ENCODE measurements at regions not wholly inside any gene's neighbourhood (a gene's known extent, or its start where the extent isn't known, plus 50 kb on each side); places are given as distances from the start of the nearest gene placed in this dataset.
A peak's percentile ranks its signal among the peaks of the same experiment; 100 is the strongest.

DNA sequence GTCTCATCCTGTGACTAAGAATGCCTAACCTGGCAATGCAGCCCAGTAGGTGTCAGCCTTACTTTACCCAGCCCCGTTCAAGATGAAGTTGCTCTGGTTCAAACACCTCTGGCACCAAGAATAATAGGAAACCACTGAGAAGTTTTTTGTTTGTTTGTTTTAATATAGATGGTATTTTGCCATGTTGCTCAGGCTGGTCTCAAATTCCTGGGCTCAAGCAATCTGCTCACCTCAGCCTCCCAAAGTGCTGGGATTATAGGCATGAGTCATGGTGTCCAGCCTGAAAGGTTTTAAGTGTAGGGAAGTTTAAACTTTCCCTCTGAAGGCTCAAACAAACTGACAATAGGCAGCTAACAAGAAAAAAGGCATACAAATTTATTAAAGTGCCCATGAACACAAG is 51.2 kb upstream of the ABCC4 start:
- DNase-seq: no peak

DNA sequence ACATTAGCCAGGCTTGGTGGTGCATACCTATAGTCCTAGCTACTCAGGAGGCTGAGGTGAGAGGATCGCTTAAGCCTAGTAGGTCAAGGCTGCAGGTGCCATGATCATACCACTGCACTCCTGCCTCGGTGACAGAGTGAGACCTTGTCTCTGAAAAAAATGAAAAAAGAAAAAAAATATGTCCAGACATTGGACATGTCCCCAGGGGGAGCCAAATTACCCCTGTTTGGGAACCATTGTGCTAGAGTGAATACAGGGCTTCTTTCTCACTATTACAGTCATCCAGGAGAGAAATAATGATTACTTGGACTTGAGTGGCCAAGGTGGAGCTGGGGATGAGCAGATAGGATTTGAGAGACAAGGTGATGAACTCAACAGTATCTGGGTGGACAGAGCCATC is 52.9 kb upstream of the ABCC4 start:
- DNase-seq: no peak

DNA sequence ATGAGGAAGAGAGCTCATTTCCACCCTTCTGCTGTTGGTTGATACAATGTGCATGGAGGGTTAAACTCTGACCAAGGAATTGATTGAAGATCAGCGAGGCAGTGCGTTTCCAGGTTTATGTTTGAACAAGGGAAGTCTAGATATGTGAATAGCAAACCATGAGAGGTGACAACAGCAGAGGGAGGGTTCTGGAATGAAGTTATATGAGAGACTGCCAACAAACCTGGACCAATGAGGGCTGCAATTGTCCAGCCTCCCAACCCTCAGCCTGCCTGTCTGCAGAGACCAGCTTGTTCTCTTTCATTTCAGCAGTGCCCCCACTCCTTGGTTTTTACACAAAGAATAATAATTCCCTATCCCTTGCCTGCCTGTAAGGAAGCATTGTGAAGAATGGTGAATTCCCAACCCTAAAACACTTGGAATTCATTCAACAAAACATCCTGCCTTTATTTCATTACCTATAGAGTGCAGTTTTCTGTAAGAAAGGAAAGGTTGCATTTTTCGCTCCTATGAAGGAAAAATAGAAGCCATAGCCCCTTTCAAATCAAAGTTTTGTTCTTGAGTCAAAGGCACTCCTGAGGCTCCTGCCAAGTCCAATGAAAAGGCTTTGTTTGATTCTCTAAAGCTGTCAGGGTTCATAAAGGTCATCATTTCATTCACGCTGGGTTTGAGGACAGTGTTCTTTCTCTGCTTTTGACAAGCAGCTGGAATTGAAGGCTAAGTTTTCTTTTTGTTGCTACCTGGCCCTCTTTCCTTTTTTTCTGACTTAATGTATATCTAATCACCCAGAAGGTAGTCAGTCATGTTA is 53.6 kb upstream of the ABCC4 start:
- DNase-seq: no peak

DNA sequence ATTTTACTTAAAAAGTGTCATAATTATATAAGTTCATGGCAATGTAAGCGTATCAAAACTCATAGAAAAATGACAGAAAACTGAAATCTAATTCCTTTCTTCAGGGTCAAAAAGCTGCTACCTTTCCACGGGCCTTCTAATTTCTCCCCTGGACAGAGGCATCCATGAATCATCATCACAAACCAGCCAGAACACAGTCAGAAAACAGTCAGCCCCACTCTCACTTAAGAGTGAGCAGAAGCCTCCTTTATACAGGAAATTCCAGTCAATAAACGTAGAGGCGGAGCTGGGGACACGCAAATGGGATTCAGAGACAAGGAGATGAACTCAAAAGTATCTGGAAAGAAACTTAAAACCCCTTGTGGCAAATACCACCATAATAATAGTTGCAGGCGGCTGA is 54.2 kb upstream of the ABCC4 start:
- DNase-seq: no peak

DNA sequence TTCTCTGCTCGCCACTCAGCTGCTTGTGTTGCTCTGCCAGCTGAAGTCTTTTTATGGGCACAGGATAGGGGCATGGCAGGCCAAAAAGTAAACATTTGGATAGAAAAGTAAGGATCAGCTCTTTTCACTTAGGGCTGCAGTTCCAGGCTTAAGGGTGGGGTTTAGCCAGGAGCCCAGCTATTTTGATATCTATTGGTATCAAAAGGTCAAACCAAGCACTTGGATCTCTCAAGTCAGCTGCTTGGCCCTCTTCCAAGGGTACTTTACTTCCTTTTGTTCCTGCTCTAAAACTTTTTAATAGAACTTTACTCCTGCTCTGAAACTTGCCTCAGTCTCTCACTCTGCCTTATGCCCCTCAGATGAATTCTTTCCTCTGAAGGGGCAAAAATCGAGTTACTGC is 55.7 kb upstream of the ABCC4 start:
- DNase-seq: no peak

DNA sequence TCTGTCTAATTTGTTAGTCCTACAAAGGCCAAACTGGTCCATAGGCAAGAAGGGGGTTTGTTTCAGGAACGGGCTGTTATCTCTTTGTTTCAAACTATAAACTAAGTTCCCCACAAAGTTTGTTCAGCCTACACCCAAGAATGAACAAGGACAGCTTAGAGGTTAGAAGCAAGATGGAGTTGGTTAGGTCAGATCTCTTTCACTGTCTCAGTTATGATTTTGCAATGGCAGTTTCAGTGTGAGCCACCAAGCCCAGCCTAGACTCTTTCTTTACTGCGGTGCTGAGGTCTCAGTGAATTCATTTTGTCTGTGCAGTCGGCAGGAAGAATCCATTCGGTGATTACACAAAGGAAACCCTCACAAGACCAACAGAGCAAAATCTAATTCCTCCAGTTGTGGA is 56.6 kb upstream of the ABCC4 start:
- DNase-seq: no peak

DNA sequence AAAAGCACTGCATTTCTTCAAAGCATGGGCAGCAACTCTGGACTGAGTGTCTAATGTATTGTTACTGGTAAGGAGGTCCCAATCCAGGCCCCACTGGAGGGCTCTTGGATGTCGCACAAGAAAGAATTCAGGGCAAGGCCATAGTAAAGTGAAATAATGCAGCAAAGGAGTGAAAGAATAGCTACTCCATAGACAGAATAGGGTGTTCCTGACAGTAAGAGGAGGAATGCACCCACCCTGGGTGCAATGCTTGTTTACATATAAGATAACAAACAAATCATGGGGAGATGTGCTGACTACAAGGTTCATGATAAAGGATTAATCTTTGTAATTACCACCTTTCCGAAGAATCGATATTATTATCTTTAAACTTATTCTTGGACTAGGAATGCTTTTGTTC is 58.8 kb upstream of the ABCC4 start:
- DNase-seq: no peak

DNA sequence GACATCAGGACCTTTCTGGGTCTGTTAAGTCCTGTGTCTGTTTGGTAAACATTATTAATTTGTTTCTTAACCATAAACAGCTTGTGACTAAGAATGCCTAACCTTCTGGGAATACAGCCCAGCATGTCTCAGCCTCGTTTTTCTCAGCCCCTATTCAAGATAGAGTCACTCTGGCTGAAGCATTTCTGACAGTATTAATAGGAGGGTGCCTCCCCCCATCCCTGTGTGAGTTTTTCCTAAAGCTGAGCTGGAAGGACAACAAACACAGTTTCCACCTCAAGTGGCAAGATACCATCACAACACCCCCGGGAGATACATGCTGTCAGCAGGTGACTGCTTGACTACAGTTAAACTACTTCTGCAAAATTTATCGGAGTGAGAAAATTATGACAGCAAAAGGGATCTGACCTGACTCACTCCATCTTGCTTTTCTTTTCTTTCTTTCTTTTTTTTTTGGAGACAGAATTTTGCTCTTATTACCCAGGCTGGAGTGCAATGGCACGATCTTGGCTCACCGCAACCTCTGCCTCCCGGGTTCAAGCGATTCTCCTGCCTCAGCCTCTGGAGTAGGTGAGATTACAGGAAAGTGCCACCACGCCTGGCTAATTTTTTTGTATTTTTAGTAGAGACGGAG is 59.3 kb upstream of the ABCC4 start:
- no peak for DNase-seq

DNA sequence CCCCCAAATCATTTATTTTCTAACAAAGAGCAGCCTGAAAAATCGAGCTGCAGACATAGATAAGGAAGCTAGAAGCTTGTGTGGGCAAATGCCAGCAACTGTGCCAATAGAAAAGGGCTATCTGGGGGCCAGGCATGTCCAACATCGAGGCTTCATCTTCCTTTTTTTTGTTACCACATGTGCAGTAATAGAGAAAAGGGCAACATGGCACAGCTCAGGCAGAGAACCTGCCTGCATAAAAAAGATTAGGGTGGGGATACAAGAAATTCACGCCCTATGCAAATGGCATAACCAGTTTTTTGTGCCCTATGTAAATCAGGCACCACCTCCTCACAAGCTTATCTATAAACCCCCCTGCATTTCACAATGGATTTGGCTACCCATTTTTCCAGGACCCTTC is 60.4 kb upstream of the ABCC4 start:
- DNase-seq: no peak

DNA sequence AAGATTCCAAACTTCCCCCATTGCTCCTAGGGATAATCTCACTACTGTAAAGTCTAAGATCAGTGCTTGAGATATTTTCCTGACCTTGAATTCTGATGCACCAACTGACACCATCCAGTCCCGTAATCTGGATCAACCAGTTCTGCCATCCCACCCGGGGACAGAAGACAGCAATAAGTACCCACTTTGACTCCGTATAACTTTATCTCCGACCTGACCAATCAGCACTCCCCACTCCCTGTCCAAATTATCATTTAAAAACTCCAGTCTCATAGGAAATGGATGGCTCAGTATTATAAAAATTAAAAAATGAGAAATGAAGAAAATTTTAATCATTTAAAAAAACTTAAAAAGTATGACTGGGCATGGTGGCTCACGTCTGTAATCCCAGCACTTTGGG is 61.4 kb upstream of the ABCC4 start:
- DNase-seq: no peak

DNA sequence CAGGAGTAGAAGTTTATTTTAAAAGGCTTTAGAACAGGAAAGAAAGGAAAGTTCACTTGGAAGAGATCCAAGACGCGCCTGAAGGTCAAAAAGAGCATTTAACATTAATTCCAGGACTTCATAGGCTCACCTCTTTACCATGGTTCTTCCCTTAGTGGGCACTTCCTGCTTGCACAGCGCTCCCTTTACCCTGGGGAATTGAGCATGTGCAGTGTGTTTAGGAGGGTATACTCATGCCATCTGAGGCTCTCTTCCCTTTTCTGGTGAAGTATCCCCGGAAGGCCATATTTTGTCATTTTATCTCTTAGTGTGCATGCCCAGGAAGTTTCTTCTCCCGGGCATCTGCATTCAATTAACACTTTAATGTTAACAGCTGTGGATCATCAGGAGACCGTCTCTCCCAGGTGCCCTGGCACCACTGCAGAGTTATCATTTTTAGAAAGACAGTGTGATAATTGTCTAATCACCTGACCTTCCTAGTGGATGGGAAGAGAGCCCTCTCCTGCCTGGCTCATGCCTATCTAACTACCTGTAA is 66.1 kb upstream of the ABCC4 start:
- DNase-seq: no peak

DNA sequence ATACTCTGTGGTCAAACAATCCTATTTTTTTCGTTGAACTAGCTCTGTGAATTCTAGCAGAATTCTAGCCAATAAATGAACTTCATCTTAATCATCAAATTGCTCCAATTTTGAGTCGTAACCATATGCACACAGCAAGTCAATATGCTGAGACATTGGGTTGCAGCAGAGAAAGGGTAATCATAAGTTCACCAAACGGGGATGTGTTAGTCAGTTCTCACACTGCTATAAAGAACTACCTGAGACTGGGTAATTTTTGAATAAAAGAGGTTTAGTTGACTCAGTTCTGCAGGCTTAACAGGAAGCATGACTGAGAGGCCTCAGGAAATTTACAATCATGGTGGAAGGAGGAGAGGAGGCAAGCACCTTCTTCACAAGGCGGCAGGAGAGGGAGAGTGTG is 67.7 kb upstream of the ABCC4 start:
- no peak for DNase-seq

DNA sequence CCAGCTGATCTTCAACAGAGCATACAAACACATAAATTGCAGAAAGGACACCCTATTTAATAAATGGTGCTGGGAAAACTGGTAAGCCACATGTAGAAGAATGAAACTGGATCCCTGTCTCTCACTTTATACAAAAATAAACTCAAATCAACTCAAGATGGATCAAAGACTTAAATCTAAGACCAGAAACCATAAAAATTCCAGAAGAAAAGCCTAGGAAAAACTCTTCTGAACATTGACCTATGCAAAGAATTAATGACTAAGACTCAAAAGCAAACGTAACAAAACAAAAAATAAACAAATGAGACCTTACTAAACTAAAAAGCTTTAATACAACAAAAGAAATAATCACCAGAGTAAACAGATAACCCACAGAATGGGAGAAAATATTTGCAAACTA is 74.5 kb upstream of the ABCC4 start:
- no peak for DNase-seq

DNA sequence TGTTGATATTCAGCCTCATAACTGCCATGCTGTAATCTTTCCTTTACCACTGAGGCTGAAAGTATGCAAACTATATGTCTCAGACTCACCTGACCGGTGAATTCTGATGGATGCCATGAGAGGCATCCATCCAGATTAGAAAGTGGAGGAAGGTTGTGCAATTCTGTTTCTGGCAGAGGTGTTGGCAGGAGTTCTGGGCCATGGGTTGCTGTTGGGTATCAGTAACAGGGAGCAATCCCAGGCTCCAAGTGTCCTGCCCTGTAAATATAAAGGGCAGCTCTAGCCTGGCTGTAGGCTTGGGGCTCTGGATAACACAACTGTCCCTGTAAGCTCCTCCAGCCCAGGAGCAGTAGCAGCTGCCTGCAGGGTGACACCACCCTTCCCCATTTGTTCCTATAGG is 77.4 kb upstream of the ABCC4 start:
- DNase-seq: no peak

DNA sequence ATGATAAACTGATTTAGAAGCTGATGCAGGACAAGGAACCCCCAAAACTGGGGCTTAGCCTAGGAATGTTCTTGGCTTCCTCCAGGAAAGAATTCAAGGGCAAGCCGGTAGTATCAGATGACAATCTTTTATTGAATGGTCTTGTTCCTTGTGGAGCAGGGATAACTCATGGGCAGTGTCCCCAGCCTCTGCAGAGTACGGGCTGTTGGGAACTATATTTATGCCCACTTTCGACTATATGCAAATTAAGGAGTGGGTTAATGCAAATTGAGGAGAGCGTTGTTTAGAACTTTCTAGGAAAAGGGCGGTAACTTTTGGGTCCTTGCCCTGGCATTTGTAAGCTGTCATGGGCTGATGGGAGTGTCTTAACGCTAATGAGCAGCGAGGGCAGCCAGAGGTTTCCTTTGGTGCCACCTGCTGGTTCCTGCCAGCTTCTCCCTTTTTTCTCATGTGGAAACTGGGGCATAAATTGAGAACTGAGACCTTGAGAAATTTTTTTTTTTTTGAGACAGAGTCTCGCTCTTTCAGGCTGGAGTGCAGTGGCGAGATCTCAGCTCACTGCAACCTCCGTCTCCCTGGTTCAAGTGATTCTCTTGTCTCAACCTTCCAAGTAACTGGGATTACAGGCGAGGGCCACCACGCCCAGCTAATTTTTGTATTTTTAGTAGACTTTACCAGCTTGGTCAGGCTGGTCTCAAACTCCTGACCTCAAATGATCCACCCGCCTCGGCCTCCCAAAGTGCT is 79.4 kb upstream of the ABCC4 start:
- DNase-seq: peak; percentile 68

DNA sequence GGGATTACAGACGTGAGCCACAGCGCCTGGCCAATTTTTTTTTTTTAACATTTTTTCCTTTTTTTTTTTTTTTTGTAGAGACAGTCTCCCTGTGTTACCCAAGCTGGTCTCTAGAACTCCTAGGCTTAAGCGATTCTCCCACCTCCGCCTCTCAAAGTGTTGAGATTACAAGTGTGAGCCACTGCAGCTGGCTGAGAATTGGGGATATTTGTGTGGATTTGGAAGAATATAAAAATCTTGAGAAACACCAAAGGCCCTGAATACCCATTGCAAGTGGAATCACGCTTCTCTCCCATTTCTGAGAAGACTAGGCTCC is 79.9 kb upstream of the ABCC4 start:
- DNase-seq: no peak

DNA sequence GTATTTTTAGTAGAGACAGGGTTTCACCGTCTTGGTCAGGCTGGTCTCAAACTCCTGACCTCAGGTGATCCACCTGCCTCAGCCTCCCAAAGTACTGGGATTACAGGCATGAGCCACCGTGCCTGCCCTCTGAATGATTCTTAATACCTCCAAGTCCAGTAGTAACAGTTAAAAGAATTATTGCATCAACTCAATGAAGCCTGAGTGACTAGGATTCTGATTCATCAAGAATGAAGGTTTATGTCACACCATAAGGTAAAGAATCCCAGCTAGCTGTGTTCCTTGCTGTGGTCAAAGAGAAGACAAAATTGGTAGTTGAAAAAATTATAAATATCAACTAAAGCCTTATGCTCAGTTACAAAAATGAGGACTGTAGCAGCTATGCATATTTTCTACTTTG is 81.2 kb upstream of the ABCC4 start:
- no peak for DNase-seq

DNA sequence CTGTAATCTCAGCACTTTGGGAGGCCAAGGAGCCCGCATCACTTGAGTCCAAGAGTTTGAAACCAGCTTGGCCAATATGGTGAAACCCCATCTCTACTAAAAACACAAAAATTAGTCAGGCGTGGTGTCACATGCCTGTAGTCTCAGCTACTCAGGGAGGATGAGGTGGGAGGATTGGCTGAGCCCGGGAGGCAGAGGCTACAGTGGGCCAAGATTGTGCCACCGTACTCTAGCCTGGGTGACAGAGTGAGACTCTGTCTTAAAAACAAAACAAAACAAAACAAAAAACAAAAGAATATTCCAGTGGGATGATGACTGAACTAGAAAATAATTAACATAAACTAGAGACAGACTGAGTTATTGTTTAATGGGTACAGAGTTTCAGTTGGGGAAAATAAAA is 81.7 kb upstream of the ABCC4 start:
- DNase-seq: no peak

DNA sequence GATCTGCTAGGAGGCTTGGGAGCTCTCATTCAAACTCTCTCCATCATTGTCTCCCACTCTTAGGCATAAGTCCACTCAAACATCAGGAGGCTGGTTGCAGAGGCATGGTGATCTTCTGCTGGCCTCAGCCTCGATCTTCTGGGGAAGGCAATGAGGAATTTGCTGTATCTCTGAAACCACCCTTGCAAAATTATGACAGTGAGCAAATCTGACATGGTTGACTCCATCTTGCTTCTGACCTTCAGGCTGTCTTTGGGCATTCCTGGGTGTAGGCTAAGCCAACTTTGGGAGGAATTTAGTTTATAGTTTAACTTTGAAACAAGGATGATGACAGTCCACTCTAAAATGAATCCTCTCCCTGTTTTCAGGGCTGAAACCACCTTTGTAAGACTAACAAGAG is 84.1 kb upstream of the ABCC4 start:
- no peak for DNase-seq

DNA sequence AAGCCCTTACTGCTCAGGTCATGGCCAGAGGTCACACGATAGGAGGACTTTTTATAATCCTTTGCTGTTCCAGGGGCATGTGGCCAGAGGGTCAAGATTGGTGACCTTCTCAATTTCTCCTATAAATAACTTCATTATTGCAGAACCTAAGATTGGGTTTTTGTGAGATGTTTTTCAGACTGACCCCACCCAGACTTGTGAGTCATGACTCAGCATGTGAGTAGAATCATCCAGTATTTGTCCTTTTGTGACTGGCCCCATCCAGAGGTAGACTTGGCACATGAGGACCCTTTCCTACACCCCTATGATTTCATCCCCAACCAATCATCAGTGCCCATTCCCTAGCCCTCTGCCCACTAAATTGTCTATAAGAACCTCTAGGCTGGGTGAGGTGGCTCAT is 84.5 kb upstream of the ABCC4 start:
- DNase-seq: no peak

DNA sequence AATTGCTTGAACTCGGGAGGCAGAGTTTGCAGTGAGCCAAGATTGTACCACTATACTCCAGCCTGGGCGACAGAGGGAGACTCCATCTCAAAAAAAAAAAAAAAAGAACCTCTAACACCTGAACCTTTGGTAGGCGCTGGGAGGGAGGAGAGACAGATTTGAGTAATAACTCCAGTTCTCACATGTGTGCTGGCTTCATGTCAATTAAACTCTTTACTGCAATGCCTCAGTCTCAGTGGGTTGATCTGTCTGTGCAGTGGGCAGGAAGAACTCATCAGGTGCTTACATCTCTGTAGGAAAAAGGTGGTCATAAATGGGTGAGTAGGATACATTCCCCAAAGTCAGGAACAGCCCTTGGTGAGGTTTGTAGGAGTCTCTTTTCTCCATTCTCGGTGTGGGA is 85.1 kb upstream of the ABCC4 start:
- DNase-seq: no peak

DNA sequence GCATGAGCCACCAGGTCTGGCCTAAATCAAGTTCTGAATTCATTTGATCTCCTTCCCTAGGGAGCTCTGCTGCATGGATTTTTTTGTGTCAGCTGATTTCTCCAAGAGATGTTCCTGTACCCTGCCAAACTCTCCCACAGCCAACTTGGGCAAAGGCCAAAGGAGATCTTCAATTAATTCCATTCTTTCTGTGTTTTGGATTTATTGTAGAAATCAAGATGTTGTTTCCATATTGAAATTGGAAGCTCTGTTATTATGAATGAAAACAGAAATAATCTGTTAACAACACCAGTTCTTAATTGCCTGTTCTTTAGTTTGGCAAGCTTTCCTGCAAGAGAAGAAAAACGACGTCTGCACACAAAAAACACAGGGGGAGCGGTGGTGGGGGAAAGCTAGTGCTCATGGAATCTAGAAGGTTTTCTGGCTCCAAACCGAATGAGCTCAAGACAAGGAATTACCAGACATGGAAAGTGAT is 86.5 kb upstream of the ABCC4 start:
- peak; percentile 61 for DNase-seq

DNA sequence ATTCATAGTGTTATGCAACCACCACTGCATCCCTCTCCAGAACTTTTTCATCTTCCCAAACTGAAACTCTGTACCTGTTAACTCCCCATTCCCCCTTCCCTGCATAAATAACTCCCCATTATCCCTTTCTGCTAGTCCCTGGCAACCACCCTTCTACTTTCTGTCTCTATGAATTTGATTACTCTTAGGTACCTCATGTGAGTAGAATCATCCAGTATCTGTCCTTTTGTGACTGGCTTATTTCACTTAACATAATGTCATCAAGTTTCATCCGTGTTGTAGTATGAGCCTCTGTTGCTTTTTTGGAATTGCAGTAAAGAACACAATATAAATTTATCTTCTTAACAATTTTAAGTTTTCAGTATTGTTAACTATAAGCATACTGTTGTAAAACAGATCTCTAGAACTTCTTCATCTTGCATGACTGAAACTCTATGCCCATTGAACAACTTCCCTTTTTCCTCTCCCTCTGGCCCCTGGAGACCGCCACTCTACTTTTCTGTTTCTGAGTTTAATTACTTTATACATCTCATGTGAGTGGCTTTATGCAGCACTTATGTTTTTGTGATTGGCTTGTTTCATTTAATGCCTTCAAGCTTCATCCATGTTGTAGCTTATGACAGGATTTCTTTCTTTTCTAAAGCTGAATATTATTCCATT is 87.3 kb upstream of the ABCC4 start:
- no peak for DNase-seq

DNA sequence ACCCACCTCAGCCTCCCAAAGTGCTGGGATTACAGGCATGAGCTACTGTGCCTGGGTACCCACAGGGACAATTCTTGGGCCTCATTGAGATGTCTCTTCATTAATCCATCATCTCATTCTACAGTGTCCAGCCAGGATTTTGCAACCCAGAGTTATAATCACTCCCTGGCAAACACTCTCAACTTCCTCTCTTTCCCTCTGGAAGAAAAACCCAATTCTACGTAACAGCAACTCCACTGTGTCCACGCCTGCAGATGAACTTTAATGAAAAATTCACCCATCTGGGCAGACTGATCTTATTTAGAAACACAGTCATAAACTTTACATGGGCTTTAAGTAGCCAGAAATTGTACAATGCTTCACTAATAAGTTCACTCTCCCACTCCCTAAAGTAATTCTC is 90.1 kb upstream of the ABCC4 start:
- DNase-seq: no peak

Data from NCI-H1105 treated with DMSO at 0.1 percent for 48 hours (cell line).